Chondrocyte (in vitro differentiated cells): ENCODE measurements at regions not wholly inside any gene's neighbourhood (a gene's known extent, or its start where the extent isn't known, plus 50 kb on each side); places are given as distances from the start of the nearest gene placed in this dataset.
"Not testable (repeated sequence)": the region's sequence is repeated elsewhere in the genome, so short reads cannot be mapped to it uniquely, and the experiment has no call there.

Source experiments
- DNase-seq: peaks from one replicate; pipeline ENCODE4 v3.0.0; 2021; ENCODE audit warnings: mixed read lengths, low spot score
- H3K27ac Mint-ChIP-seq: one replicate; pipeline ENCODE4 v1.8.0; 2021; ENCODE audit warnings: mild to moderate bottlenecking, moderate library complexity, mixed read lengths; ENCODE audit not compliant: unreplicated experiment
- H3K27me3 Mint-ChIP-seq: 2 replicates; pipeline ENCODE4 v1.8.0; 2021; ENCODE audit warnings: low read depth, mixed read lengths
- H3K36me3 Mint-ChIP-seq: 2 replicates; pipeline ENCODE4 v1.8.0; 2021; ENCODE audit warnings: low read depth, mixed read lengths
- H3K4me1 Mint-ChIP-seq: 2 replicates; pipeline ENCODE4 v1.8.0; 2021; ENCODE audit warnings: low read depth, mild to moderate bottlenecking, mixed read lengths
- H3K4me3 Mint-ChIP-seq: one replicate; pipeline ENCODE4 v1.8.0; 2021; ENCODE audit warnings: mild to moderate bottlenecking, moderate library complexity, mixed read lengths; ENCODE audit not compliant: unreplicated experiment
- H3K9me3 Mint-ChIP-seq: 2 replicates; pipeline ENCODE4 v1.8.0; 2021; ENCODE audit warnings: low read depth, mixed read lengths
- TF ChIP-seq, protein P1 (sequence below): fragments of 200-600 bp; sonication (generic); IDR thresholded peaks from 2 replicates; pipeline ENCODE4 v1.5.0; 2021; ENCODE audit warnings: antibody characterized with exemption, mild to moderate bottlenecking, moderate library complexity

DNA sequence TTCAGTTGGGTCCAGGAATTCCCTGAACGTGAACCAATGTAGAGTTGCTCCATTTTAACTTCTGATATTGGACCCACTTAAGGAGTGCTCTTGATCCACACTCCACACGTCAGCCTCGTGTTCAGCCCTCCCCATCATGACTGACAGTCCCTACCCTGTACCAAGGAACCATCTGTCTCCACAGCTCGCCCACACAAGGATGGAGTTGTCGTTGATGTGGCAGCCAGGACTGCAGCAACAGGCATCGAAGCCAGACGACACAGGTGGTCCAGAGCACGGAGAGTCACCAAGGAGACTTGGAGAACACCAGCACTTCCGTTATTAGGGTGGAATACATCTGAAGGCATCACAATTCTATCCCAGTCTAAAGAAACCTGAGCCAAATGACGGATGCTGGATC, 472.1 kb upstream of the NR3C2 start:
- H3K27me3 Mint-ChIP-seq = no peaks in the 10 kb centered on the region
- no peaks in the 10 kb centered on the region for H3K36me3 Mint-ChIP-seq
- peaks cover 8% of the 10 kb centered on the region for H3K9me3 Mint-ChIP-seq

DNA sequence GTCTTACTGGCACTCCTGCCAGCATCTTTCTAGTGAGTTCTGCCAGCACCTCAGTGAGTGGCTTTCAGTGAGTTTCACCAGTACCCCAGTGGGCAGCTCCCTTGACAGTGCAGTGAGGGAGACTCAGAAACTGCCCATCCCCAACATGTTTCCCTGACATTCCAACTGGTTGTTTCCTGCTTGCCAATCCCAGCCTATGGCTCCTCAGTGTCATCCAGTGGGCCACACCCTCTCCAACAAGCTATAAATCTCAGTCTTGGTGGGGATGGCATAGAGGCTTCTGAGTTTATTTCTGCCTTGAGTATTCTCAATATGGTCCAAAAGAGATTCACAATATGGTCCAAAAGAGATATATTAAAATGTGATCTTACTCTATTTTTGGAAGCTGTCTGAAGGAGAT, 461.2 kb upstream of the NR3C2 start:
- H3K27ac Mint-ChIP-seq = no peak overlapping the region
- no peak for DNase-seq
- peaks cover 9% of the 10 kb centered on the region for H3K9me3 Mint-ChIP-seq
- no peak overlapping the region for H3K4me3 Mint-ChIP-seq
- H3K36me3 Mint-ChIP-seq = no peaks in the 10 kb centered on the region
- H3K4me1 Mint-ChIP-seq = no peaks in the 10 kb centered on the region
- no peaks in the 10 kb centered on the region for H3K27me3 Mint-ChIP-seq
- TF ChIP-seq, protein P1, sequence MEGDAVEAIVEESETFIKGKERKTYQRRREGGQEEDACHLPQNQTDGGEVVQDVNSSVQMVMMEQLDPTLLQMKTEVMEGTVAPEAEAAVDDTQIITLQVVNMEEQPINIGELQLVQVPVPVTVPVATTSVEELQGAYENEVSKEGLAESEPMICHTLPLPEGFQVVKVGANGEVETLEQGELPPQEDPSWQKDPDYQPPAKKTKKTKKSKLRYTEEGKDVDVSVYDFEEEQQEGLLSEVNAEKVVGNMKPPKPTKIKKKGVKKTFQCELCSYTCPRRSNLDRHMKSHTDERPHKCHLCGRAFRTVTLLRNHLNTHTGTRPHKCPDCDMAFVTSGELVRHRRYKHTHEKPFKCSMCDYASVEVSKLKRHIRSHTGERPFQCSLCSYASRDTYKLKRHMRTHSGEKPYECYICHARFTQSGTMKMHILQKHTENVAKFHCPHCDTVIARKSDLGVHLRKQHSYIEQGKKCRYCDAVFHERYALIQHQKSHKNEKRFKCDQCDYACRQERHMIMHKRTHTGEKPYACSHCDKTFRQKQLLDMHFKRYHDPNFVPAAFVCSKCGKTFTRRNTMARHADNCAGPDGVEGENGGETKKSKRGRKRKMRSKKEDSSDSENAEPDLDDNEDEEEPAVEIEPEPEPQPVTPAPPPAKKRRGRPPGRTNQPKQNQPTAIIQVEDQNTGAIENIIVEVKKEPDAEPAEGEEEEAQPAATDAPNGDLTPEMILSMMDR = no peak

More for the DNA sequence above, 472.1 kb upstream of the NR3C2 start:
- no peak overlapping the region for H3K4me3 Mint-ChIP-seq
- no peaks in the 10 kb centered on the region for H3K4me1 Mint-ChIP-seq
- TF ChIP-seq, protein P1 = no peak
- DNase-seq = no peak
- H3K27ac Mint-ChIP-seq = no peak overlapping the region

DNA sequence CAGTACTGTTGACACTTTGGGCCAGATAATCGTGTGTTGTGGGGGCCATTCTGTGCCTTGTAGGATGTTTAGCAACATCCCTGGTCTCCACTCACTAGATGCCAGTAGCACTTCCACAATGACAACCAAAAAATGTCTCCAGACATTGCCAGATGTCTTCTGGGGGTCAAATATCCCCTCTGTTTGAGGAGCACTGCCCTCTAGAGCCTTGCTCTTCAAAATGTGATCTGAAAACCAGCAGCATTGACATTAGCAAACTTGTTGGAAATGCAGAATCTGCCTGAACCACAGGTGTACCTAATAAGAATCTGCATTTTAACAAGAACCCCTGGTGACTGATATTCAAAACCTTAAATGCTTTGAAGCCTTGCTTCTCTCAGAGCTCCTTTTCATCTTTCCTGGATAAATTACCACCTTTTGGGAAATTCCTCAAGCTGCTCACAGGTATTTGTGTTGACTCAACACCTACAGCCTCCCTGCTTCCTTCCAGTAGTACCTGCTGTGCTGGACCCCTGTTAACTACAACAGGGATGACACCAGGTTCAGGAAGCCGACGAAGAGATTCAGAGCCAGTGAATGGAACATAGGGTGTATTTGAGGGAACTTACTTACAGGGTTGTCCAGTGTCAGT, 459.0 kb upstream of the NR3C2 start:
- H3K27ac Mint-ChIP-seq = no peak overlapping the region
- H3K9me3 Mint-ChIP-seq = peaks cover 16% of the 10 kb centered on the region
- no peaks in the 10 kb centered on the region for H3K4me1 Mint-ChIP-seq
- no peak overlapping the region for H3K4me3 Mint-ChIP-seq
- no peak for DNase-seq
- TF ChIP-seq, protein P1 = no peak
- no peaks in the 10 kb centered on the region for H3K27me3 Mint-ChIP-seq
- no peaks in the 10 kb centered on the region for H3K36me3 Mint-ChIP-seq

DNA sequence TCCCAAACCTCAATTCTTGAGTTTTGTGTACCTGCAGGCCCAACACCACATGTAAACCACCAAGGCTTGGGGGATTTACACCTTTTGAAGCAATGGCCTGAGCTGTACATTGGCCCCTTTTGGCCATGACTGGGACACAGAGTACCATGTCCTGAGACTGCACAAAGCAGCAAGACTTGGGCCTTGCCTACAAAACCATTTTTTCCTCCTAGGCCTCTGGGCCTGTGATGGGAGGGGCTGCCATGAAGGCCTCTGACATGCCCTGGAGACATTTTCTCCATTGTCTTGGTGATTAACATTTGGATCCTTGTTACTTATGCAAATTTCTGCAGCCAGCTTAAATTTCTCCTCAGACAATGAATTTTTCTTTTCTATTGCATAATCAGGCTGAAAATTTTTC, 455.9 kb upstream of the NR3C2 start:
- not testable (repeated sequence) for H3K36me3 Mint-ChIP-seq, H3K27me3 Mint-ChIP-seq, H3K4me1 Mint-ChIP-seq, H3K27ac Mint-ChIP-seq, H3K4me3 Mint-ChIP-seq, DNase-seq
- H3K9me3 Mint-ChIP-seq = peaks cover 20% of the 10 kb centered on the region

DNA sequence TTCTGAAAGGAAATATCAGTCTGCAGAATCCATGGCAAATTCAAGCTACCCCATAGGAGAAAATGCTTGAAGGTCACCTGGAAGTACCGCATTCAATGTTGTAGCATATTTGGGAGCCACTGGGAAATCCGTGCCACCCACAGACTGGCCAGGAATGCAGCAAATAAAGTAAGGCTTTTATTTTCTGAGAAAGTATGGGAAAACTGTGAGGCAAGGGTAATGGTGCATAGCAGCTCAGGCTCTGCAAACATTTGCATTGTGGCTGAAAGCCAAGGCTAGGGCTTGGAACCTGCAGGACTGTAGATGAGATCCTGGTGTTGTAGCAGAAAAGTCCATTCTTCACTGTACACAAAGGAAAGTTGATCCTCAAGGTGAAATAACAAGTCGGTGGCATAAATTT, 450.9 kb upstream of the NR3C2 start:
- no peaks in the 10 kb centered on the region for H3K36me3 Mint-ChIP-seq

More for the DNA sequence above, 450.9 kb upstream of the NR3C2 start:
- no peak overlapping the region for H3K4me3 Mint-ChIP-seq
- no peak for DNase-seq
- no peaks in the 10 kb centered on the region for H3K4me1 Mint-ChIP-seq
- no peak overlapping the region for H3K27ac Mint-ChIP-seq
- TF ChIP-seq, protein P1 = no peak
- no peaks in the 10 kb centered on the region for H3K27me3 Mint-ChIP-seq
- H3K9me3 Mint-ChIP-seq = peaks cover 14% of the 10 kb centered on the region
